Stimulated activated CD8-positive, alpha-beta memory T cell treated with anti-CD3 and anti-CD28 coated beads, Interleukin-7, amount 100 ng/mL, for 48 hours (primary cell): ENCODE measurements at regions not wholly inside any gene's neighbourhood (a gene's known extent, or its start where the extent isn't known, plus 50 kb on each side); places are given as distances from the start of the nearest gene placed in this dataset.

ENCODE experiments used
- DNase-seq, 2 donors: peaks; one replicate each; pipeline ENCODE4 v3.0.0-alpha.2; 2020; ENCODE audit warnings: low read depth in 1 of 2; ENCODE audit errors: extremely low read depth in 1 of 2

DNA sequence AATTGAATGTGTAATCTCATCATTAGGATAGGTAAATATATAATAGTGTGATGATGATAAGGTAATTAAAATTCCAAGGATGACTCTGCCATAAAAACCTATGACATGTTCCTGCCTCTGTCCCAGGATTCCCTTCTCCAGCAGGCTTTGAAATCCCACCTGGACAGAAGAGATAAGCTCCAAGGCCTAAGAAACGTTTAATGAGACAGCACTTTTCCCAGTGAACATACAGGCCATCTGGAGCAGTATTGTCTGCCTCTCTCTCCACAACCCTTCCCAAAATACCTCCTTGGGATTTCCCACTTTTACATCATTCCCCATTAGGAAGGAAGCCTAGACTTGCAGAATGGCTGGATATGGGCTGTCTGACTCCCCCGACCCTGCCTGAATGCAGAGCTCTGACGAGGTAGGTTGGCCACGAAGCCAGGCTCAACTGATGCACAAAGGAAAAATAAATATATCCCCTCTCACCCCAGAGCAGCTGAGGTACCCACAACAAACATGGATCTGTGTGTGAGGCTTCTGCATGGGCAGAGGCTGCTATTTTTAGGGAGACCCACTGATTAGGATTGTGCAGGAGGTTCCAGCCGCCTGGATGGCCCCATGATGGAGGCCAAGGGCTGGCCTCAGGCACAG is 71.0 kb downstream of the TMPRSS5 start:
- DNase-seq: no peak

GRCh38 chr11:113632981-113633380 is 73.1 kb downstream of the TMPRSS5 start:
- no peak for DNase-seq

- no peak for DNase-seq
Measured at GRCh38 chr11:113629562-113629961, 76.5 kb downstream of the TMPRSS5 start.

DNA sequence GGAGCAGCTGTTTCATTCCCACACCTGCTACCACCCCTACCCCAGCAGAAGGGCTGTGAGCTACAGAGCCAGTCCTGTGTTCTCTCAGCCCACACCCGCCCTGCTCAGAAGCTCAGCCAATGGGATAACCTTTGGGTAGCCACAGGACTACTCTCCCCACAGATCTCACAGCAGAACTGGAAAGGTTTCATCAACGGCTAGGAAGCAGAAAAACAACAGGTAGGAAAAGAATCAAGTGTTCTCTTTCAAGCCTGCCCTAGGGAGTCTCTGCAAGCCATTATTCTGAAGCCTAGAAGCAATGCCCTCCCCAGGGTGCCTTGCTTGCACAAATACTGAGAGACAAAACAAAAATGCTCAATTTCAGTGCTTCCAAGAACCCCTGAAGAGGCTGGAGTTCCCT is 77.2 kb downstream of the TMPRSS5 start:
- DNase-seq: no peak

- DNase-seq: no peak
Measured at GRCh38 chr11:113627946-113628345, 78.2 kb downstream of the TMPRSS5 start.

DNA sequence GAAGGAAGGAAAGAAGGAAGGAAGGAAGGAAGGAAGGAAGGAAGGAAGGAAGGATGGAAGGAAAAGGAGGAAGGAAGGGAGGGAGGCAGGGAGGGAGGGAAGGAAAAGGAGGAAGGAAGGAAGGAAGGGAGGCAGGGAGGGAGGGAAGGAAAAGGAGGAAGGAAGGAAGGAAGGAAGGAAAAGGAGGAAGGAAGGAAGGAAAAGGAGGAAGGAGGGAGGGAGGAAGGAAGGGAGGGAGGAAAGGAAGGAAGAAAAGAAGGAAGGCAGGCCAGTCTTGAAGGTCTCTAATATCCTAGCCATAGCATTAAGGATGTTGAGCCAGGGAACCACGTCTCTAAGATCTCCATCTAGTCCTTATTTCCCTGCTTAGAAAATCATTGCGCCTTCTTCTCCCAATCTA is 78.8 kb downstream of the TMPRSS5 start:
- no peak for DNase-seq

DNA sequence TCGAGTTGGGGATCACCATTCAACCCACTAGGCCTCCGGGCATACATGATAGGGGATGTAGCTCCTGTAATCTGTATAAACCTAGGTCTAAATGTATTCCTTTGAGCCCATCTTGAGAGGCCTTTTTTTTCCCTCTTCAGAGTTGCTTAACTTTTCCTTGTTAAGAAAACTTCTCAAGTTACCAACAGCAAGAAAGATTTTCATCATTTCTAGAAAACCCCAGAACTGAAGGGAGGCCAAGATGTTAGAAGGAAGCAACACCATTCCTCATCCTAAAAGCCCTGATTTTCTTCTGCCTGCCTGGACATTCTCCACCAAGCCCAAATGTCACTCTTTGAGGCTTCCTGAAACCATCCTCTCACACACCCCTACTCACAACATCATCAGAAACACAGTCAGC is 79.4 kb downstream of the TMPRSS5 start:
- no peak for DNase-seq

- no peak for DNase-seq
Measured at GRCh38 chr11:113623114-113623513, 83.0 kb downstream of the TMPRSS5 start.

GRCh38 chr11:113618360-113618759 is 87.7 kb downstream of the TMPRSS5 start:
- no peak for DNase-seq

GRCh38 chr11:113615773-113616172 is 90.3 kb downstream of the TMPRSS5 start:
- no peak for DNase-seq

- no peak for DNase-seq
Measured at GRCh38 chr11:113615098-113615497, 91.0 kb downstream of the TMPRSS5 start.

GRCh38 chr11:113614097-113614496 is 92.0 kb downstream of the TMPRSS5 start:
- DNase-seq: no peak

GRCh38 chr11:113613619-113614018 is 92.5 kb downstream of the TMPRSS5 start:
- no peak for DNase-seq

GRCh38 chr11:113604186-113604585 is 101.9 kb downstream of the TMPRSS5 start:
- no peak for DNase-seq

DNA sequence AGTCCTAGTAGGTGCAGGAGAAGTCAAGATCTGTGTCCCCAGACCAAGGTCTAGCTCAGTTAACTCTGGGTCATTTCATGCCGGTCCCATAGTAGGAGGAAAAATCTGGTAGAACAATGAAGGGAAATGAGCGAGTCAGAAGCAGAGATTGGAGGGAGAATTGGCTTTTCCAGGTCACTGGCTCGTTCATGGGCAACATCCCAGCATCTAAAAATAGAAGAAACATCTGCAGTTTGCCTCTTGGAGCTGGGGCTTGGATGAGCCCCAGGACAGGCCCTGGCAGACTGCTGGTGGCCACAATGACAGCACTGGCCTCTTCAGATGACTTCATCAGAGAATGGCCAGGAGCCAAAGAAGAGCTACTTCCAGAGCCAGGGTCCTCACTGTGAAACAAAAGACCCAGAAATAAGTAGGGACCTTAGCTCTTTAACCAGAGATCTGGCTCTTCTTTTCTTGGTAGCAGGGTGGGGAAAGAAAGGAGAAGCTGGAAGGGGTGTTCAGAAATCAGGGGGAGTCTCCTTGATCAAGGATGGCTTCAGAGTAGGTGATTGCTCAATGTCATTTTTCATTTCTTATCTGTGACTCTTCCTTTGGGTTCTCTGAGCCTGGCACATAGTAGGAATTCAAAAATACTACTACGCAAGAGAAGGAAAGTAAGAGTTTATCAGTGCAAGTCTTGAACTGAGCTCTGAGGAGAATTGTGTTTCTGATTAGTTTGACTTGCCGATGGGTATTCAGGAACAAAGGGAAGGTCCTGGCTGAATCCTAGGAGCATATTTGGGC is 102.6 kb downstream of the TMPRSS5 start:
- DNase-seq: no peak

GRCh38 chr11:113602483-113602882 is 103.6 kb downstream of the TMPRSS5 start:
- no peak for DNase-seq

DNA sequence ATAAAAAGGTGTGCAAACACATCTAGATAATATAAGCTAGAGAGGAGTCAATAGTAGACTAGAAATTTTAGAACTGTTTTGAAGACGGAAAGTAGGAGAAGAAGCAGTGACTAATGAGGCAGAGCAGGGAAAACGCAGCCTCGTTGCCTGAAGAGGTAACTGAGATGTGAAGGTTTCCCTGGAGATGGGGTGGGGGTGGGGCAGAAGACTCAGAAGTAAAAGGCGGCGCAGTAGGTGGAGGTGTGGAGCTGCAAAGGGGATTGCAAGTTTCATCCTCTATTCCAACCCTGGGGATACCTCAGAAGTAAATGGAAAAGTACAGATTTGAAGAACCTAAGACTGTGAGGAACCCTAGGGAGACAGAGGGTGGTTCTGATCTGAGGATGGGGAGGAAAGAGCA is 109.5 kb downstream of the TMPRSS5 start:
- DNase-seq: no peak

DNA sequence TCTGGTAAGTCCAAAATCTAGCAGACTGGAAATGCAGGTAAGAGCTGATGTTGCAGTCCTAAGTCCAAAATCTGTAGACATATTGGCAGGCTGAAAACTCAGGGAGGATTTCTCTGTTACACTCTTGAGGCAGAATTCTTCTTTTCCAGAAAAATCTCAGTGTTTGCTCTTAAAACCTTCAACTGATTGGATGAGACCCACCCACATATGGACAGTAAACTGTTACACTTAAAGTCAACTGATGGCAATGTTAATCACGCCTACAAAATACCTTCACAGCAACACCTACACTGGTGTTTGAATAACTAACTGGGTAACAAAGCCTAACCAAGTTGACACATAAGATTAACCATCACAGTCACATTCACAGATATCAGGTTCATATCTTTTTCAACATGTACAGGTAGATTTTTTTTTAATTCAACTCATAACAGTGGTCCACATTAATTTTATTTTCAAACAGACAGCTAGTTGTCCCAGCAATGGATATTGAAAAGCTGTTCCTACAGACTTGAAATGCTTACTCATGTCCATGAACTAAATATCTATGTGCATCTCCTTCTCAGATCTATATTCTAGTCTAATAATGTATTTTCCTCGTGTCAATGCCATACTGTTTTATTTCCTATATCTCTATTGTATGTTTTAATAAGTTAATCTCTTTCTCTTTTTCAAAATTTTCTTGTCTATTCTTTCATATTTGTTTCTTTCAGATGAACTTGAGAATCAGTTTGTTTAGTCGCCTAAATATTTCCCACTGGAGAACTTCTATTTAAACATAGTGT is 110.1 kb downstream of the TMPRSS5 start:
- no peak for DNase-seq

DNA sequence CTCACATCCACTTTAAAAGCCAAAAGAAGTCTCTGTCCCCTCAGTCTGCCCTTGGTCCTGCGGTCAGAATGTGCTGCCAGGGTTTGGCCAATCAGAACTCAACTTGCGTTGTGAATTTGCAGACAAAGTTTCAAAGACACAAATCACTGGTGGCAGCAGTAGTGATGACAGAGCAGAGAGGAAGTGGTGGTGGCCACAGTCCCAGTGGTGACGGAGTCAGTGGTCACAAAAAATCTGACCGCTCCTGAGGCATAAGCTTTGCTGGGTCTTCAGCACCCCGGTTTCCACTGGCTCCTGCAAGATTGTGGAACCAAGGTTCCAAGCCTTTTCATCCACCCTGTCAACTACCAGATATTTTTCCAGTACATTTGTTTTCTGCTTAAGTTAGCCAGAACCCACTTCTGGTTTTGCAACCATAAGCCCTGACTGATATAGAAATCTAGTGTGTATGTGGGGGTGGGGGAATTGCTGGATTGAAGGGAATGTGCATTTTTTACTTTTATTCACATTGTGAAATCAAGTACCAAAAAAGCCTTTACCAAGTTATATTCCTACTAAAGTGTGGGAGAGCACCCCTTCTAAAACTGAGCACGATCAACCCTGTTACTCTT is 112.3 kb downstream of the TMPRSS5 start:
- DNase-seq: peak; percentile 19 to 49

DNA sequence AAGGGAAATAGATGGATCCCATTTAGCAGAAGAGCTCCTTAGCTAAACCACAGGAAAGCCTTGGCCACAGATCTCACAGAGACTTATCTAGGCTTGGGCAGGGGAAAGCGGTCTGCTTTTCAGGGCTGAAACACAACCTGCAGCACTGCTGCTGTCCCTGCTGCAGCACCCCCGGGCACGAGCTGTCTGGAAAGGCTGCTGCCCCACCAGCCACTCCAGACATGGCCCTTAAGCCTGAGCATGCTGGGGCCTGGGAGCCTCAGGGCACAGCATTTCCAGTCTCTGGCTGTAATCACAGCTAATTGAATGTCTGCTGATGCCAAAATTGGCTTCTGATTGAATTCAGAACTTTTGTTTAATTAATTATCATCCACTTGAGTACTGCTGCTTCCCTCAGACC is 115.0 kb downstream of the TMPRSS5 start:
- no peak for DNase-seq

DNA sequence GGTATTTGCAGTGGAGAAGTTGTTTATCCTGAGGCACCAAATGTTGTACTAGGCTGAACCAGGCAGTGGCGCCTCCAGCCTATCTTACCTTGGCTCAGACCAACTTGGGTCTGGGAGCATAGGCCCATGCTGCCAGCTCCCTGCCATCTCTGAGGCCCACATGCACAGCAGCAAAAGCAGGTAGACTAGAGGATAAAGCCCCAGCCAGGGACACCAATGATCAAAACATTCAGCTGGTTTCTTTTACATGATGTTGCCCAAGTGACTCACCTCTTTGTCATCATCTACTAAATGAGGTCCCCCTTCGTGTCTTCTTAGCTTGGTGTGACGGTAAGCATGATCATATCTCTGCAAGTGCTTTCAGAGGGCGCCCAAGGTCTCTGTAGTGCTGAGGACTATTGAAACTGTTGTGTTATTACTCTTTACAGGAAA is 112.1 kb upstream of the DRD2 start:
- DNase-seq: peak; percentile 17 to 70
